DND-41 (cell line): ENCODE measurements at regions not wholly inside any gene's neighbourhood (a gene's known extent, or its start where the extent isn't known, plus 50 kb on each side); places are given as distances from the start of the nearest gene placed in this dataset.

Experiments used
- CTCF ChIP-seq: IDR thresholded peaks from 2 replicates; pipeline ENCODE4 v1.5.1; 2012; ENCODE audit warnings: borderline replicate concordance, low read length, moderate library complexity, mild to moderate bottlenecking; ENCODE audit not compliant: poor library complexity, severe bottlenecking; ENCODE audit errors: extremely low read depth
- EZH2 ChIP-seq: IDR thresholded peaks from 3 replicates; pipeline ENCODE4 v1.6.1; 2012; ENCODE audit warnings: borderline replicate concordance, low read depth, mild to moderate bottlenecking, moderate library complexity, low read length, inconsistent platforms; ENCODE audit not compliant: severe bottlenecking

- TF ChIP-seq CTCF (no peak), EZH2 (no peak)
These were observed 128.1 kb upstream of the SOX6 start for GRCh38 chr11:16484434-16484833.
